ENCODE measurements at regions not wholly inside any gene's neighbourhood (a gene's known extent, or its start where the extent isn't known, plus 50 kb on each side); places are given as distances from the start of the nearest gene placed in this dataset.
"Not testable (repeated sequence)": the region's sequence is repeated elsewhere in the genome, so short reads cannot be mapped to it uniquely, and the experiment has no call there.

DNA sequence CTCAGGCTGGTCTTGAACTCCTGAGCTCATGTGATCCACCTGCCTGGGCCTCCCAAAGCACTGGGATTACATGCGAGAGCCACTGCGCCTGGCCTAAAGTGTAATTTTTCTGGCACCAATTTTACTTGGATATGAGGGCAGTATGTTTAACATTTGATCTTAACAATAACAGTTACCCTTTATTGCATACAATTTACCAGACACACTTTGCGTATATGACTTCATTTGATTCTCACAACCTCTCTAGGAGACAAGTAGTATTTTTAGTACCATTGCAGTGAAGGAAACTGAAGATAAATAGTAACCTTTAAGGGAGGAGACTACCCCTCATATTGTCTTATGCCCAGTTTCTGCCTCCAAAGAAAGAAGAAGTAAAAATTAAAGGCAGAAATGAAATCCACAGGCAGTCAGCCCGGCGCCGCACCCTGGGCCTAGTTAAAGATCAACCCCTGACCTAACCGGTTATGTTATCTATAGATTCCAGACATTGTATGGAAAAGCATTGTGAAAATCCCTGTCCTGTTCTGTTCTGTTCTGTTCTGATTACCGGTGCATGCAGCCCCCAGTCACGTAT is 54.0 kb downstream of the CYP26A1 start:
- not testable (repeated sequence) for DNase-seq

DNA sequence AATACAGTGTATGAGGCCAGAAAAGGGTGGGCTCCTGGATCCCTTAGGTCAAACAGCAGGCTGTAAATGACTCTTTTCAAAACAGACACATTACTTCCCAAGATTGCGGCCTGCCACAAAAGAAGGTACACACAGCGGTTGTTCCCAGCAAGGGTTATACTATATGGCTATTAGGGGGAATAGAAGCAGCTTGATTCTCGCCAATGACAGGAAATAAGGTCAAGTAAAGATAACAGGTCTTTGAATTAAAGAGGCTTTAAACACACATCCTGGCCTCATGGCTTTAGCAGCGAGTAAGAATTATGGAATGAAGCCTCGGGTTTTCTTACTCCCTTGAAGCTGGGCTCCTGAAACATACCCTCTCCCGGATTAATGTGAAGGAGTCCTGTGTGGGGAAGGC is 58.3 kb downstream of the CYP26A1 start:
- DNase-seq = no peak

DNA sequence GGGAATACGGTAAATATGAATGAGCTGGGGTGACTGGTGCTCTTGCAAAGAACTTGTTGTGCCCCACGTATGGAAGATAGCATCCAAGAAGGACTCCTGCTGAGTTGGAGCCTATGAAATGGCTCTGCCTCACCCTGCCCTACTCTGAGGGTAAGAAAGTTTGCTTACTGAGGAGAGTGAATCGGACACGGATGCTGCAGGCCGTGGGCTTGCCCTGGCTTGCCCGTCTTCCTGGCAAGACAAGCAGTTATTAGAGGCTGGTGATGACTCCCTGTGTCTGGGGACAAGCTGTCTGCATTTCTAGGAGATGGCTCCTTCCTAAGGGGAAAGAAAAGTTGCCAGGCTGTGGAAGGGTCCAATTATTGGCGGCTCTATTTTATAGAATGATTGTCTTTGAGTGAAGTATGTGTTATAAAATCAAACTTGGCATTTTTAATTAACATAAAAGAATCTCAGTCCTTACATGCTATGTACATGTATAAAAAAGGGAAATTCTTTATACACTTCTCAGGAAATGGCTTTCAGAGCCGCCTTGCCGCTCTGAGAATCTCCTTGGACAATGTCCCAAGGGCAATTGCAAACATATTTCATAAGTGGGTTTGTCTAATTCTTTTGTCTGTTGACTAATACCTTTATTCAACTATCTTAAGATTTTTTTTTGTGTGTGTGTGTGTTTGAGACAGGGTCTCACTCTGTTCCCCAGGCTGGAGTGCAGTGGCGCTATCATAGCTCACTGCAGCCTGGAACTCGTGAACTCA is 64.6 kb downstream of the CYP26A1 start:
- DNase-seq = peak in 2 of 3 experiments; percentile 12 to 17

DNA sequence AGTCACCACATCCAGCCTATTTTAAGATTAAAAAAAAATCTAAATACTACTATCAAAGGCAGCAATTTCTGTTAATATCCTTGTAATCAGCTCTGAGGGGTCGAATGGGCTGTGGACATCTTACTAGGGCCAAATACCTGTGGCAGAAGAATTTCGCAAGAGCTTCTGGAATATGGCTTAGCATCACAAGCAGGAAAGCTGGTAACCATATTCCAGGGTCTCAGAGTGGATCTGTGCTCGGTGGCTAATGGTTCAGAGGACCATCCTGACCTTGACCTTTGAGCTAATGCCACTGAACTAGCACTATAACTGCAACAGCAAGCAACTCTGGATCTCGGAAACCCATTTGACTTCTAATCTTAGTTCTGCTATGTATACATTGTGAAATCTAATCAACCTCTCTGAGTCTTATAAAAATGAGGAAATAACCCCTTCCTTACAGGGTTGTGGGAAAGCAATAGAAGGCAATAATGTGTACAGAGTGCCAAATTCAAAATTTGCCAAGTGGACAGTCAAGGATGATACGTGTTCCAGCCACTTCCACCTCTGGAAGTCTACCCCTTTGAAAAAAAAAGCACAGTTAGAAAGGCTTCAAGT is 65.5 kb downstream of the CYP26A1 start:
- DNase-seq = no peak

DNA sequence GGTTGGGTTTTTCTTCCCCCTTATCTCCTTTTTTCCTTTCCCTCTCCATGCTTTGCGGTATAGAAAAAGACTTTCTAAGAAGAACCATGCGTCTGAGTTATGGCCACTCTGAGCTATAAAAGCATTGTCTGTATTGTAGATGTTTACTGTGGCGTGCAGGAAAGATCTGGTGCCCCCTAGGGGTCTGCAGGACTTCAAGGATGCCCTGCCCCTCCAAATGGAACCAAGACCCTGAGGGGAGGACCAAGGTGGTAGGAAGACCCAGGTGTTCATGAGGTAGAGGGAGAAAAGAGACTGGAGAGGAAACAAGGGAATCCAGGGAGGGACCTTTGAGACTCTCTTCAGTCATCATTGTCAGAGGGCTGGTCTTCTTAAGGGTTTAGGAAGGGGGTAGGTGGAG is 68.8 kb downstream of the CYP26A1 start:
- no peak for DNase-seq

DNA sequence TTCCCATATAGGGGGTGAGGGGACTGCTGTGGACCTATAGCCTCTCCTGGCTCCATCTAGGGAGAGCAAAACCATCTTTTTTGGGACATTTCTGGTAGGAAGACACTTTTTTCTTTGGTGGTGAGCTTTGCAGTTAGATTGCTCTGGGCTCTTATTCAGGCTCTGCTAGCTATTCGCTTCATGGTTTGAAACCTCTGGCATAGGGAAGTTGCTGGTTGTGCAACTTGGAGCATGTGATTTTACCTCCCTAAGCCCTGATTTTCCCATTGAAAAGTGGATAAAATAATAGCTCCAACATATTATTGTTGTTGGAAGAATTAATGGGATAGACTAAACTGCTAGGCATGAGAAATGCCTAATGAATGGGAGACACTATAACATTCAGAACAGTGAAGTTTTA is 69.6 kb downstream of the CYP26A1 start:
- no peak for DNase-seq

DNA sequence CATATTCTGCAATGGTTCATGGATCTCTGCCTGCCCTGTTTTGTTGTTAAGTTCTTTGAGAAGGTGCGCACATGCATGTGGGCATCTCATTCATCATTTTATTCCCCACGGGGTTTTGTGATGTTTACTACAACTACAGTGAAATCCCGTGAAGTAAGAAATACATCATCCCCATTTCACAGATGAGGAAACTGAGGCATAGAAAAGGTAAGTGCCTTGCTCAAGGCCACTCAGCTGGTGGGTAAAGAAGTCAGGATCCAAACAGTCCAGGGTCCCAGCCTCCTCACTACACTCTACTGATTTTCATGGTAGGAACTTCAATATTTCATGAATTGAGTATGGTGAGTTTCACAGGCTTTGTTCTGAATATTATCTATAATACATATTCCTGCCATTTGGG is 72.6 kb downstream of the CYP26A1 start:
- no peak for DNase-seq

DNA sequence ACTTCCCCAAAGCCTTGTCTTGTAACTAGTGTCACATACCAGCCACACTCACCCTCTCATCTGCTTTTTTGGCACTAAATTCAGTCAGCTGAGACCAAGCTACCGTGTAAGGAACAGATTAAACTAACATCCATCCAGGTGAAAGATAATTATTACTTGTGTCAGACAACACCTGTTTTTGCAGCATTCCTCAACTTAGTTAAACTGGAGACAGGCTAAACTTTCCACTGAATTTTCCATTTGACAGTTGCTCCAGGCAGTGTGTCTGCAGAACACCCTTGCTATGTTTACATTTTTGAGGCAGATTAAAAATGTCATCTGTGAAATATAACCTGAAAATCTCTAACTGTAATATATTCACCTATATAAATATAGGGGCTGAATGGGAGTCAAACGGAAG is 73.6 kb downstream of the CYP26A1 start:
- peak in 1 of 3 experiments; percentile 15 for DNase-seq

DNA sequence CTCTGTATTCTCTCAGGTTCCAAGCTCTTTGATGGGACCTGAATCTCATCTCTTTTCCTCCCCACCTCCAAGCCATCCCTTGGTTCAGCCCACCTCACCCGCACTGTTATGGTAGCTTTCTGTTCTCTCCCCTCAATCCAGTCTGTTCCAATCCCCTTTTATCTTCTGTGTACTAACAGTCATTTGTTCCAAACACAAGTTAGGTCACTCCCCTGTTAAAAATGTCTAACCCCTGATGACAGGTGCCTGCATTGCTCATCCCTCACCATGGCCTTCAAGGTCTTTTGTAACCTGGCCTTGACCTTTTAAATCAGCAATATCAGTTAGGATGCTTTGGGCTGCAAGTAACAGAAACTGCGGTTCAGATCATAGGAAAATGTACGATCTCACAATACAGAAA is 74.8 kb downstream of the CYP26A1 start:
- no peak for DNase-seq

DNA sequence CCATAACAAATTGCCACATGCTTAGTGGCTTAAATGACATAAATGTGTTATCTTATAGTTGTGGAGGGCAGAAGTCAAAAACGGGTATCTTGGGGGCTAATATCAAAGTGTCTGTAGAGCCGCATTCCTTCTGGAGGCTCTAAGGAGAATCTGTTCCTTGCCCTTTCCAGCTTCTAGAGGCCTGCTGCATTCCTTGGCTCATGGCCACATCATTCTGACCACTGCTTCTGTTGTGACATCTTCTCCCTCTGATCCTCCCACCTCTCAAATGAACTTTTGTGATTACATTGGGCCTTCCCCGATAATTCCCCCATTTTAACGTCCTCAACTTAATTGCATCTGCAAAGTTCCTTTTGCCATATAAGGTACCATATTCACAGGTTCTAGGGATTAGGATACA is 76.1 kb downstream of the CYP26A1 start:
- no peak for DNase-seq

DNA sequence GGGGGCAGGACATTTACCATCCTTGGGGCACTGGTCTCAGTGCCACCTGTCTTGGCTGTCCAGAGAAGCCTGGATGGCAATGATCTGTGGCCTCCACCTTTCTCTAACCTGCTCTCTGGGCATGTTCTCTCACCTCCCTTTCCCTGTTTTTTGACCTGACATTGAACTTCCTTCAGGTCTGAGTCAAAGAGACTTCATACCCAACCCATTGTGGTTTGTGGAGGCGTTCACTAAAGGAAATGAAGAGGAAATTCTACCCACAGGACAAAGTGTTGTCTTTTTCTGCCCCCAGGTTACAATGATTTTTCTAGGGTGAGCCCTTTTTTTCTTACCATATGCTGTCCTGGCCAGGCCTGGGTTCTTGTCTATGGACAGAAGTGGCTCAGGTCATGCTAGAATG is 76.6 kb downstream of the CYP26A1 start:
- no peak for DNase-seq

DNA sequence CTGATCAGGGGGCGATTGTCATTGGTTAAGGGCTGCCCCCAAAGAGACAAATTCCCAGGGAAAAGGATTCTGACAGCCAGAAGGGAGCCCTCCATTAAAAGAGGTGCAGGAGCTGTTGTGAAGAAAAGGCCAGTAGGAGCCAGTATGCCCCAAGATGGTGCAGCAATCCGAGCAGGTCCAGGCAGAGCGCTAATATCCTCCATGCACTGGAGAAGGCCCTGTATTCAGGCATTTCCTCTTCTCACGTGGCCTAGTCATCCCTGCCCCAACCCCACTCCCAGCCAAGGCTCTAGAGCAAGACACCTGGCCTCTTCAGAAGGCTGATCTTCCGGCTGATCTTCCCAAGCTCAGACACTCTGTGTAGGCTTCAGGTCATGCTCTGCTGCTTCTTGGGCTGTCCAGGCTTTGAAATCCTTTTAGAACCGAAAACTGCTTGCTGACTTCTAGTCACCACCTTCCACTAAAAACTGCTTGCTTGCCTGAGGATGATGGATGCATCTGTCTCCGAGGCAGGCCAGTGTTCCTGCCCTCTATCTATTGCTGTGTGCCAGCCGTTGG is 77.4 kb downstream of the CYP26A1 start:
- no peak for DNase-seq

DNA sequence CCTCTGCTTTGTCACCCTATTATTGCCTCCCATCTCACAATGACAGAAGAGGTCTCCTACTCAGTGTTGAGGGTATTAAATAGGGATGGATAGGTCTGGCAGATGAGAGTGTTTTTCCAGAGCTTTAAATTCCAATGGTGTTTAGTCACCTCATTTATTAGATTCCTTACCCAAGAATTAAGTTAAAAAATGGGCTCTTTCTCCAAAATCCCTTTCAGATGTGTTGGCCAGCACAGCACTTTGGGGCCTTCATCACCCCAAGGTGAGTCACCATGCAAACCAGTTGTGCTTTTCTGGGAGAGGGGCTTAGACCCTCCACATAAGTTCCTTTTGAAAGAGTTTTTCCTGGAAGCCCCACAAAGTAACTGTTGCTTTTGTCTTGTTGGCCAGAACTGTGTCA is 78.4 kb downstream of the CYP26A1 start:
- DNase-seq = no peak

DNA sequence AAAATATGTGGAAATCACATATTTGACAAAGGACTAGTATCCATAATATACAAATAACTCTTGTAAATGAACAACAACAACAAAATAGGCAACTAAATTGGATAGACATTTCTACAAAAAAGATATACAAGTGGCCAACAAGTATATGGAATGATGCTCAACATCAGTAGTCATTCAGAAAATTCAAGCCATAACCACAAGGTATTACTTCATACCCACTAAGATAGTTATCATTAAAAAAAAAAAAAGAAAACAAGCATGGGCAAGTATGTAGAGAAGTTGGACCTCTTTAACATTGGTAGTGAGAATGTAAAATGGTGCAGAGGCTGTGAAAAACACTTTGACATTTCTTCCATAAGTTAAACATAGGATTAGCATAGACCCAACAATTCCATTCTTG is 80.8 kb downstream of the CYP26A1 start:
- DNase-seq = no peak

DNA sequence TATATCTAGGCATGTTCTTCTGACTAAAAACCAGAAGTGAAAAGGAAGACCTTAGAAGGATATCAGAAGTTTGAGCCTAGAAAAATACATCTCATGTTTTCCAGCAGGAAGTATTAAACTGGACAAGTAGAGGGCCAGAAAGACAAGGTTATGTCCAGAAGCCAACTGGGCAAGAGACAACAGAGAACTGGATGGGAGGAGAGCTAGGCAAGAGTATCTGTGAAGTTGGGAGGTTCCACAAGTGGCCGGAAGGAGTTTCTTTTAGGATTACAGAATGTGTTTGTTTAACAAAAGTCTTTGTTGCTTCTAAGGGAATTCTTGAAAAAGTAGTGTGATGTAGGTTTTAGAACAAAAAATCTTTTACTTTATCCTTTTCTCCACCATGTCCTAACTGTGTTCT is 86.4 kb downstream of the CYP26A1 start:
- no peak for DNase-seq

DNA sequence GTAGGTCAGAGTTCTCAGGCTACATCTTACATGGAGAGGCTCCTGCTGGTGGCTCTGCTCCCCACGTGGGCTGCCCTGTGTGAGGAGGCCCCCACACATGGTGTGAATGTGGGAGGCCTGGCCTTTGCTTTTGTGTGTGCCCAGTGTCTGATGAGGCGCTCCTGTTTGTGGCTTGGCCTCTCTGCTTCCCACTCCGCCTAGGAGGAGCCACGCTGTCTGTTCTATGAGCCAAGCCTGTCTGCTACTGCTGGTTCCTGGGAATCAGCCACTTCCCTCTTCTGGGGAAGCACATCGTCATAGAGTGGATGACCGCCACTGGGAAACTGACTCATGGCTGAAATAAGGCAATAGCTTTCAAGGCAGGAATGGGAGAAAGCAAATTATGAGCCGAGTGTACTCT is 87.1 kb downstream of the CYP26A1 start:
- DNase-seq = no peak

DNA sequence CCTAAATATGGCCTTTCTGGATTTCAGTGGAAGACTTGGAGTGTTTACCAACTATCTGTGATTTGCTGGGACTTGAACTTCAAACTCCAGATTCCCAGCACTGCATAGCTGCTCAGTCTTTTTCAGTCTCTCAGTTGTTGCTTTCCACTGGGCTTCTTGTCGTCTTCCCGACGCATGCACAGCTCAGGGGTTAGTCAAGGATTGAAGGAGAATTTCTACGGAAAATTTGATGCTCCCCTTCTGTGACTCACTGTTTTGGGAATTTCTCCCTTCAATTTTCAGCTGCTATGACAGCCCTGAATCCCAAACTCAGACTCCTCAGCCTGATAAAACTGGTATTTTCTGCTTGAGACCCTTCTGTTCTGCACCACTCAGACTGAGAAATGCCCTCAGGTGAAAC is 91.7 kb downstream of the CYP26A1 start:
- DNase-seq = no peak

DNA sequence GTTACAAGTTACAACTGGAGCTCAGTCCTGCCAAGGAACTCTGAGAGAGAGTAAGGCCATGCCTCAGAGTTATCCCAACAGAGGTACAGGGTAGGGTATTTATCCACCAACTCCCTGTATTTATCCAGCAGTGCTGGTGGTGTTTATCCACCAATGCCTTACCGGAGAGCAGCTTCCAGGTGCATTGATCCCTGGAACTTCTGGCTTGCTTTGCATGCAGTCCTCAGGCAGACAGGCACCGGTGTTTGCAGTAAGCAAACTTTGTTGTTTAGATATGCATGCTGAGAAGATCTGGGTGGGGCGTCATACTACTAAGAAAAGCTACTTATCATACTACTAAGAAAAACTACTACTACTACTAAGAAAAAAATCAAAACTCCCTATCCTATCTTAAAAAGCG is 92.4 kb downstream of the CYP26A1 start:
- no peak for DNase-seq

DNA sequence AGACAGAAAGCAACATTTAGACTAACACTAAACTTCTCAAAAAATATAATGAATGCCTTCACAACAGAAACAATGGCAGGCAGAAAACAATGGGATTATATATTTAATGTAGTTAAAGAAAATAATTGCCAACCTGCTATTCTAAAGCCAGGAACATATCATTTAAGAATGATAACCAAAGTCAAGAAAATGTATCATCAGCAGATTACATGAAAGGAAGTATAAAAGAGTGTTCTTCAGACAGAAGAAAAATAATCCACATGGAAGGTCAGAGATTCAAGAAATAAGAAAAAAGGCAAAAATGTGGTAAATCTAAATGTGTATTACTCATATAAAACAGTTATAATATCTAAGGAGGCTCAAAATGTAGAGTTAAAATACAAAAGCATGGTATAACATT is 98.1 kb downstream of the CYP26A1 start:
- DNase-seq = no peak

DNA sequence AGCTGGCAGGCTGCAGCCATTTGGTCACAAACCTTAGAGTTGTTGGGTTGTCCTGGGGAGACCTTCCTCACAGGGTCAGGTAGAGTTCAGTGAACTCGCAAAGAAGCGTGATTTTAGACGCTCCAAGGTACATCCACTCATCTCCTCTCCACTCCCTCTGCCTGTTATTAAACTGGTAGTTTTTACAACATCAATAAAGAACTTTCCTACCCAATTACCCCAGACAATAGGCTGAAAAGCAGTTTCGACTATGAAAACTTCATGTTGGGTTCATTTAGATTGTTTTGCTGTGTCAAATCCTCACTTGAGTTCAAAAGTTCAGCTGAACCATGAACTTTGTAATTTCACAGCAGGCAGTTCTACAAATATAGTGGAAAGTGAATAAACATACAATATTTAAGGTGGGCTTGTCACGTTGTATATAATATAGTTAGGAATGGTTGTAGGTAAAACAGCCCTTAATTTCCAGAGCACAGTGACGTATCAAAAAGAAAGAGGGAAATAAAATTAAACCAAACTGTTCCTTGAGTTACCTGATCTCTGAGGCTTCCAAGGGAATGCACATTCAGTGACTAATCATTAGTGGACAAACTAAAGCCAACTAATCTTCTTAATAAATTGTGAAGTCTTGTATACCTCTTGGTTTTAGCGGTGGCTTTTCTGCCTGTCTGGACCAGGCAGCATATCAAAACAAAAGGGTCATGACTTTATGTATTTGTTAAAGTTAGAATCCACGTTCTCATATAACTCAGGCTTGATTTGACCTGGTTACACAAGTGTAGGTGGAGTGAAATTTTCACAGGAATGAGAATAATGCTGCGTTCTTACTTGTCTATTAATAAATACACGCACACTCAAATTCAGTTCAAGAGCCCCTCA is 100.5 kb downstream of the CYP26A1 start:
- DNase-seq = no peak

DNA sequence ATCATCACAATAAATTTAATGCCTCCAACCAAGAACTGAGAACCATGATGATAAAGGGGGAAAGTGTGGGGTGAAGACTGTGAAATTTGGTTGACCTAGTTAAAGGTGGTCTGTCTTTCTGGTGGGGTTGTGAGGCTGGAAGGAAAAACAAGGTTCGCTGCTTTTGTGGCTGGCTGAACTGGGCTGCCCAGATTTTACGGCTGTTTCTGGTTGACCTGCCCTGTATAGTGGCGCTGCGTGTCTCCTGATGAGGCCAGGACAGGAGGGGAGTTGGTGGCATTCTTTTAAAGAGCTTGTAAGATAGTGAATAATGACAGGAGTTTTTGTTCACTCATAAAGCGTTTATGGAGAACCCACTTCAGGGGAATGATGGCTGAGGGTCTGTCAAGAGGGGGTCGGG is 101.8 kb downstream of the CYP26A1 start:
- no peak for DNase-seq

DNA sequence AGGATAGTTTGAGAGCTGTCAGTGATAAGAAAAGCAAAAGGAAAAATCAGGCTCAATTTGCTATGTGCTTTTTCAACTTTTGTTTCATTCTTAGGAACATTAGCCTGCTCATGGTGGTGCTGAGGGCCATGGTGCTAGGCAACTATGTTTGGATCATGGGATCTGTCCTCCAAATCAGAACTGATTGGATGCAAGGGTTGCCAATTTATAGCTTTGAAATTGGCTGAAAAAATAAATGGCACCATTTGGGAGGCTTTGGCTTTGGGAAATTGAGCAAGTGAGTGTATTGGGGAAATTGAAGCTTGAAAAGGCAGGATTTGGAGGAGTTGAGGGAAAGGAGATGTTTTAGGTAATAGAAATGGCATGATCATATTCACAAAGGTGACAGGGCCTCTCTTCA is 103.8 kb downstream of the CYP26A1 start:
- DNase-seq = no peak

DNA sequence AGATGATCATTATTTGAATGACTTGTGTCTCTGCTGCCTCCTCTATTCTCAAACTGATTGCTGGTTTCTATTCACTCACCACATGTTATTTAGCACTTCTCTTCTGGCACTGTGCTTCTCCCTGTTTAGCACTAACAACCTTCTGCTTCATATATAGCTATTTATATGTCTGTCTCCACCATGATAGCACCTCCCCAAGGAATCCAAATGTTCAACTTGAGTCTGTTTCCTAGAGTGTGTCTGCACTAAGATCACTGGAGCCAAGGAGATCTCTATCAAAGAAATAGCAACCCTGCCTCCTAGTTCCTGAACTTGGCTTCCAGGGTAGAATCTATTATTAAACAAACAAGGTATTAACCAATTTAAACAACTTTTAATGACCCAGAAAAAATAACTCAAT is 104.5 kb downstream of the CYP26A1 start:
- no peak for DNase-seq
